ENCODE measurements at regions not wholly inside any gene's neighbourhood (a gene's known extent, or its start where the extent isn't known, plus 50 kb on each side); places are given as distances from the start of the nearest gene placed in this dataset.
"Not testable (repeated sequence)": the region's sequence is repeated elsewhere in the genome, so short reads cannot be mapped to it uniquely, and the experiment has no call there.

DNA sequence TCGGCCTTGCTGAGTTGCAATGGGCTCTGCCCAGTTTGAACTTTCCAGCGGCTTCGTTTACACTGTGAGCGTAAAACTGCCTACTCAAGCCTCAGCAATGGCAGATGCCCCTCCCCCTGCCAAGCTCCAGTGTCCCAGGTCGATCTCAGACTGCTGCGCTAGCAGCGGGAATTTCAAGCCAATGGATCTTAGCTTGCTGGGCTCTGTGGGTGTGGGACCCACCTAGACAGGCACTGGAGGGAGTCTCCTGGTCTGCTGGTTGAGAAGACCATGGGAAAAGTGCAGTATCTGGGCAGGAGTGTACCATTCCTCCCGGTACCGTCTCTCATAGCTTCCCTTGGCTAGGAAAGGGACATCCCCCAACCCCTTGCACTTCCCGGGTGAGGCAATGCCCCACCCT lies 88.2 kb downstream of the KLHL28 start:
- DNase-seq, result no peak

DNA sequence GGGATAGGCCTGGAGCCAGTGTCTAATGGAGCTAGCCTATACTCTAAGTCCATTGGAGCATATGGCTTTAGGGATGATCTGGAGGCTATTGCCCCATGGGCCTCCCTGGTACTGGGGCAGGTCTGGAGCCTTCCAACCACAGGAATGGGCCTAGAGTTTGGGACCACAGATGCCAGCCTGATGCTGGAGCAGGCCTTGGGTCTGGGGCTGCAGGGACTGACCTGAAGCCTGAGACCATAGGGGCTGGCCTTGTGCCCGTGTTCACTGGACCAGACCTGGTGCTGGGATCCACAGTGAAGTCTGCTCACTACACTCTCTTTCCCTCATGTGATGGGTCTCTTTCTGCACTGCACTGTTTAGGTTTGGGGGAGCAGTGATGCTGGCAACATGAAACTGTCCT lies 95.0 kb downstream of the KLHL28 start:
- no peak for DNase-seq

DNA sequence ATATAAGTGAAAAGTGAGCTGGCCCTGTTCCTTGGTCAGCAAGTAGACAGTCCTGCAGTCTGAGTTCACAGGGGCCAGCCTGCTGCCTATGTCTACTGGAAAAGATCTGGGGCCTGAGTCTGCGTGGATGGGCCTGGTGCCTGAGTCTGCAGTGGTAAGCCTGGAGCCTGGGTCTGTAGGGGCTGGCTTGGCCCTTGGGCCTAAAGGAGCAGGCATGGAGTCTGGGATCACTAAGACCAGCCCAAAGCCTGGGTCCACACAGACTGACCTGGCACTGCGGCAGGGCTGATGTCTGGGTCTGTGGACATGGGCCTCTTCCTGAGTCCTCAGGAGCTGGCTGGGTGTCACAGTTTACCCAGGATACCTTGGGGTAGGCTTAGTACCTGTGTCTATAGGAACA lies 95.4 kb downstream of the KLHL28 start:
- DNase-seq, result no peak

DNA sequence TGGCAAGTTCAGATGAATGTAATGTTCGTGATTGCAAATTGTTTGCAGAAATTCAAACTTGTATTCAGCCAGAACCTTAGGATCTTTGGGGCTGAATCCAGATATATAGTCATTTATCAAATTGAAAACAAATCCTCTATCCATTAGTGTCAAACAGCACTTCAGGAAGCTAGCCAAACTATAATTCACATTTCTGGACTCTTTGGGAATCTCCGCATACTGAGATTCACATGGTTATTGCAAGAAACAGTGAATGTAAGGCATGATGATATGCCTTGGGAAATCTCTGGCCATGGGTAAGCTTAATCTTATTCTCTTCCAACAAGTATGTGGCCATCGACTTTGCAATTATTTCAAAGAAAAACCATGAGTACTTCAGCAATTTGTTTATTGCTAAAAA lies 98.5 kb downstream of the KLHL28 start:
- DNase-seq, result no peak

DNA sequence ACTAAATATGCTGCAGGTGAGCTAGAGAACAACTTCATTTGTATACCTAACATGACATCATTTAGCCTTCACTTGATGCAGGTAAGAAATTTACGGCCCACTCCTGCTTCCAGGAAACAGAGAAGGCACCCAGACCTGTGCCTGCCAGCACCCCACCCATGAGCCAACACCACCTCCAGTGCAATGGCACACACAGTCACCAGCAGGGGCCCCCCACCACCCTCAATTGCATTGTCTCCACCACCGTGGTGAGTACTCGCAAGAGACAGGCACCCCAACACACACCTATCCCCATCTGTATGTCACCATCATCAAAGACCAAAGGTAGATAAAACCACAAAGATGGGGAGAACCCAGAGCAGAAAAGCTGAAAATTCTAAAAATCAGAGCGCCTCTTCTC lies 107.6 kb downstream of the KLHL28 start:
- DNase-seq, result no peak

DNA sequence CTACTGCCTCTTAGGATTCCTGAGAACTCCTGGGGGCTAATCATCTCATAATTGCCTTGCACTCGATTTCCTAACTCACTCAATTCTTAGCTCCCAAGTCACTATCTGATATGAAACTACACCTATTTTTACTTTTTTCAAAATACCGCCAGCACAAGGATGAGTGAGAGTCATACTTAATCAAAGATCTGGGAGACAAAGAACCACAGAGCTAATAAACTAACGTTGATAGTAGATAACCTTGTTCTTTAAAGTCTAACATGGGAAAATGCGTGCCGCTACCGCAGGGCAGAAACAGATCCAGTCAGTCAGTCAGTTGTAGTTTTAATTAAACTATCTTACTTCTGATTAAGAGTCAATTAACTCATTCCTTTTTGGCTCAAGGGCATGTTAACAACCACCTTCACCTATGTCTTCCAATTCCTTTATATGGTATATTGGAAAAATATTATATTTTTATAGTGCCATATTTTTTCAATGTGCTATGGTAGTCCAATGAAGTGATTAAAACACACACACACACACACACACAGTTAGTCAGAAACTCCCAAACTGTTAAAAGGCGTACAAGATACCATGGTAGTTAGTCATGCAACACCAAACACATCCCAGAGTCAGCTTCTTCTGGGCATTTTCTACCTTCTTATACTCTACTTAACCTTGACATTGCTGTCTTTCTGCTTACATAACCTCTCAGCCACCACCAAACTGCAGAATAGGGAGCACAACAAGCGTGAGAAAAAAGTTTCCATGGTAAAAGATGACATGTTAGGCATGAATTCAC lies 114.0 kb downstream of the KLHL28 start:
- DNase-seq, result no peak

DNA sequence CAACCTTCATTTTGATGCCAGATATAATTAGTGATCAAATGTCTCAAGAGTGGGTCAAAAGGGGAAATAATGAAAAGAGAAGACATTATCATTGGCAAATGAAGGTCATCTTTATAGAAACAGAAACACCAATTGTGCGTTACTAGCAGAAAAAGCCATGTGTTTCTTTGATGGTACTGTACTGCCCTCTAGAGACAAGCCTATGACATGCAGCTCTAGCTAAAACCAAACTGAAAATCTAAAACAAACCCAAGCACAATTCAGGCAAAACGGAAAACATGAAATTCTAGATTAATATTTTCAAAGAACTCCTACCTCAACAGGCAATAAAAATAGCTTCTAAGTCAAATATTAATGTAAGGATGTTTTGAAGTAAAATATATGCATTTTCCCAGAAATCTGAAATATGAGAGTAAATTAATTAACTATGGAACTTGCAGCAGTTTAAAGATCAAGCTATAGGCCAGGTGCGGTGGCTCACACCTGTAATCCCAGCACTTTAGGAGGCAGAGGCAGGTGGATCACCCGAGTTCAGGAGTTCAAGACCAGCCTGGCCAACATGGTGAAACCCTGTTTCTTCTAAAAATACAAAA lies 115.4 kb downstream of the KLHL28 start:
- DNase-seq, result peak; percentile 20 to 21

DNA sequence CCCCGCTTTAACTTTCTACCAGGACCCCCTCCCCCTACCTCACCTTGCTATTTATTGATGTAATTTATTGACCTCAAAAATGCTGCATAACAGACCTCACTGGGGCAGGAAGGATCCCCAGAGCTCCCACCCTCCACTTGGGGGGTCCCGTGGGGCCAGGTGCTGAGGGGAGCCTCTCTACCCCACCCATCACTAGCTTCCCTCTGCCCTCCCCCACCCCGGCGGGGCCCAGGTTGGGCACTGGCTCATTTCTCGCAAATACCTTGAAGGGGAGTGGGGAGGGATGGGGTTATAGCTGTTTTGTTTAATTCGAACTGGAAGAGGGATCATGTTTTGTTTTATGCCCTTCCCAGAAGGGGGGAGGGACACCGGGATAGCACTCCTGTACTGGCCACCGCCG lies 125.8 kb downstream of the KLHL28 start:
- DNase-seq, result not testable (repeated sequence)

DNA sequence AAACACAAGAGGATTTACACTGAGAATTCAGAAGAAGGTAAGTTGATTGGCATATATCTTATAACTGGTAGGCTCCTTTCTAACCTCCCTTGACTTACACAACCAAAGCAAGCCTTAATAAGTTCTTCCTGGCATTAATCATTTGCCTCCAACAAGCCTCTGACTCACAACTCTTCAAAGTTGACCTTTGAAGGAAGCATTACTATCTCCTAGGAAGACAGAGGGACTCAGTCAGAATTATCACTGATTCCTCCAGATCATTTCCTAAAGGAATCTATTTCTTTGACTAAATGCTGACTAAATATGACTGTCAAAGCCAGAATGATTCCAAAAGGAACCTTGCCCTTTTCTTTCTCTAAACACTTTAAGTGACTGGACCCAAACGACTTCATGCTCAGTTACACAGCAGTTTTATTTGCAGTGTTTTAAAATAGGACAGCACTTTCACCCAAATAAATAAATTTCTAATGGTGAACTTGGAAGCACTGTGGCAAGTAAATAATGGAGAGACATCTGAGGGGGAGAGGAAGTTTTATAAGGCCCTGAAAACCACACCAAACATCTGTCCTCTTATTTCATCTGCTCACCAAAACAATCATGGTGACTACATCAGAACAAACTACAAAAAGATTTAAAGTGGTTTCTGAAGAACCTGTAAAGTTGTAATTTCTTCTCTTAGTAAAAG lies 128.2 kb downstream of the KLHL28 start:
- DNase-seq, result no peak

DNA sequence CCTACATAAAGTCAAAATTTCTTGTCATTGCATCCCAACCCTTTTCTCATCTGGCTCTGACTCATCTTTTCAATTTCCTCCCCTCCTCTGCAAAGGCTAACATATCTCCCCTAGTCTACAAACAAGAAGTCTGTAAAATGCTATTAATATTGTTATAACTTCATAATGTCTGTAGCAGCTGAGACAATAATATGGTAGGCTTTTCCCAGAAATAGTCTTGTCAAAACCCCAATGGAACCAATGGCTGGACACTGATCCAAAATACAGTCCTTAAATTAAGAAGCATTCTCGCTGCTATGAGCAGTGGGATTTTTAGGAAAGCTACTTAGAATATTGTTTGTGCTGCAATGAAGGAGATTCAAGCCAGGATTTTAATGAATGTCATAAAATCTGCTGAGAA lies 131.4 kb downstream of the KLHL28 start:
- no peak for DNase-seq

DNA sequence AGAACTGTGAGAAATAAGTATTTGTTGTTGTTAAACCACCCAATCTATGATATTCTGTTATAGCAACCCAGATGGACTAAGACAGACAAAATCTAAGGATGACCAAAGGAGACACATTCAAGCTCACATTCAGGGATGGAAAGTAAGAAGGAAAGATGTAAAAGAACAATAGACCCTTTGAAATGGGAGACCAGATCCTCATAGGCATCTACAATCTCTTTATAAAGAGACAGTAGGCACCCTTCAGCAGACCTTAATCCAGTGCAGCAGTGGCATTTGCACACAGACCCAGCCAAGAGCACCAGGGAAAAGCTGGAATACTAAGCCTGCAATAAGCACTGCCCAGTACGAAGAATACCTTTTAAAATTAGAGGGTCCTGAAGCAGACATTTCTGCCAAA lies 132.7 kb downstream of the KLHL28 start:
- DNase-seq, result no peak

DNA sequence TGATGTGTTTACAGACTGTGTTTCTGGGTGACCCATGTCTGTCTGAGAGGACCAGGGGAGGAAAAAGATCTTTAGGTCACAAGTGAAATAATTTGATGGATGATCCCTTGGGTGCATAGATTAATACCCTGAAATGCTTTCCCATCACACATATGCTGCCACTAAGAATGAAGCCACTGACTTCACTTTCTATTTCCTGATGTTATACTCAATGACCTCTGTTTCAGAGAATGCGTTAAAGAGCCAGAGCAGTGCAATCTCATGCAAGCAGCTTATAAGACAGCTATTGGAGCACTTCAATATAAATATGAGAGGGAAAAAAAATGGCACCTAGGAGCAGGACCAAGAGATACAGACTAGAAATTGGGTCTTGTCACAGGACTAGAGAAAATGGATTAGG lies 133.7 kb downstream of the KLHL28 start:
- DNase-seq, result no peak

DNA sequence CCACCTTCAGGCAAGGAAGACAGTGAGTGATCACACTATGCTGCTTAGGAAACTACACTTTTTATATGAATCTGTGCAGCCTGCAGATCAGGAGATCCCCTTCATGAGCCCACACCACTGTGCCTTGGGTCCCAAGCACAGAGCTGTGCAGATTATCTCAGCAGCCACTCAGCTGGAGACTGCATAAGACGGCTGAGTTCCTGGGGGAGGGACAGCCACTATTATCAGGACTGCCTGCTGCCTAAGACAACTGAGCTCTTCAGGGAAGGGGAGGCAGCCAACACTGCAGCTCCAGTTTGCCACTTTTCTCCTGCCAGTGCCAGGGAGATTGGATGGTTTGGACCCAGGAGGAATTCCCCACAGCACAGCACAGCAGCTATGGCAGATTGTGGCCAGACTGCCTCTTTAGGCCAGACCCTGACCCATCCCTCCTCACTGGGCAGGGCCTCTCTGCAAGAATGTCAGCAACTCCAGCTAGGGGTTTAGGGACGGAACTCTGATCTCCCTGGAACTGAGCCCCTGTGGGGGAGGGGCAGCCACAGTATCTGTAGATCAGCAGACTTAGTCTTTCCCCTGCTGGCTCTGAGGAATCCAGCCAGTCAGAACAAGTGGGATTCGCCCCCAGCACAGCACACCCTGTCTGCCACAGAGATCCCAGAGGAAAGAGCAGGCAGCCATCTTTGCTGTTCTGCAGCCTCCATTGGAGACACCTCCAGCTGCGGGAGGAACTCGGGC lies 141.3 kb downstream of the KLHL28 start:
- DNase-seq, result no peak

DNA sequence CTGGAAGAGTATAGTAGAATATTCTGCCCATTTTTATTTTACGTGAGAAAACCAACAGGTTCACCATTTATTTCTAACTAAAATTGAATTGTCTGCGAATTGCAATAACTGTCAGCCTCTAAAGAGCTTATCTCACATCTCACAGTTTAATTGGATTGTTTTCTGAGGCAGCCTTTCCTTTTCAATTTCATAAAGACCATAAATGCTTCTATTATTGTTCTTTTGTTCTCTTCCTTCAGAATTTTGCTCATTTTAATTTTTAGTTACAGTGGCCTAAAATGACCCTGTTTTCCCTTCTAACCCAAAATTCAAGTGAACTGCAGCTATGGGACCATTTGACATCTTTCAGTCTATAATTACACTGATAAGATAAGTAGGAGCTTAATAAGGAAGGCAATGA lies 147.6 kb downstream of the KLHL28 start:
- DNase-seq, result no peak

DNA sequence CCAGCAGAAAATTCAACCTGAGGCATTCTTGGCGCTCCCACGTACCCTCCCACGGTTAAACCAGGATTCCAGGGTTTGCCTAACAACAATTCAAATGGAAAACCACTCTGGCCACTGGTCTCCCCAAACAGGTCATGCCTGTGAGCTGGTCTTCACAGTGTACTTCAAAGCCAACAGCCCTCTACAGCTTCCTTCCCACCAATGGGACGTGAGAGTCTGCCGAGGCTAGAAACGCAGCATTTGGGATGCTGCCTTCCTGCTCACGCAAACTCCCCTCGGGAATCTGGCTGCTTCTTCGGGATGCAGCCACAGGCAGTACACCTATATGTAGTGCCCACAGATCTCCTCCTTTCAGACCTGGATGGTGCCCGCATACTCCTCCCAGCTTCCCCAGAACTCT lies 149.1 kb downstream of the KLHL28 start:
- DNase-seq, result no peak

DNA sequence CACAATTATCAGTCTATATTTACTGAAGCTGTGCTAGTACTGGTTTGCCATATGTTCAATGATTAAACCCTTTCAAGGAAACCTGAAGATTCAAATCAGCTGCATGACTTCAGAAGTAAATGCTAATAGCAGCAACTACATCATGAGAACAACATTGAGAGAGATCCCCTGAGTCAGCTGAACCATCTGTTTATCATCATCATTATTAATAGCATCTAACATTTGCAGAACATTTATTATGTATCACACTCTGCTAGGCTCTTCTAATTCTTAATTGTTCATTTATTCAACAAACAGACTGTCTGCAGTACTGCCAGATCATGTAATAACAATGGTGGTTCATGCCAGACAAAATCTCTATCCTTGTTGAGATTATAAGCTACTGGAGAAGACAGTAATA lies 157.4 kb downstream of the KLHL28 start:
- no peak for DNase-seq

DNA sequence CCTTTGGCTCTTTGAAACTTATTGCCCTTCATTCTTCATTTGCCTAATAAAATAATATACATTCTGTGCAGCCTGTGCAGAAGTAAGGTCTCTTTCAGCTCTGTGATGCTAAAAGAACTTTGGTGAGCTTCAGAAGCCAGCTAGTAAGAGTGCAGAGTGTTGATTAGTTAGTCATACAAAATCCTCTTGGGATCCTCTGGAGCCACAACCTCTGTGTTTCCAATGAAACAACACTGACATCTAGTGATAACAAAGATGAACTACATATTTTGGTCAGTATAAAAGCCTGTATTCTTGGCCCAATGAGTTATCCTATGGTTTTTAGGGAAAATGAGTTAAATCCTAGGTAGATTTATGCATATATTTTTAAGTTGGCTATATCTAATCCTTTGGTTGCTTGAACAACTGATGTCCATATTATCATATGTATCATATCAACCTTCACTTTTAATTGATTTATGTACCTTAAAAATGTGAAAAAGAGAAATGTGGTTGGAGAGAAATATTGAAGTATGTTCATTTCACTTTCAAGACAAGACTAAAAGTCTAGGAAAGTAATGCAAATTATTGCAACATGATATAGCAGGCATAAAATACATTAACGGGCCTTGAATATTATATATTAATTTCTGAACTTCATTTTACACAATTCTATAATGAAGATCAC lies 158.4 kb downstream of the KLHL28 start:
- peak; percentile 24 to 30 for DNase-seq

DNA sequence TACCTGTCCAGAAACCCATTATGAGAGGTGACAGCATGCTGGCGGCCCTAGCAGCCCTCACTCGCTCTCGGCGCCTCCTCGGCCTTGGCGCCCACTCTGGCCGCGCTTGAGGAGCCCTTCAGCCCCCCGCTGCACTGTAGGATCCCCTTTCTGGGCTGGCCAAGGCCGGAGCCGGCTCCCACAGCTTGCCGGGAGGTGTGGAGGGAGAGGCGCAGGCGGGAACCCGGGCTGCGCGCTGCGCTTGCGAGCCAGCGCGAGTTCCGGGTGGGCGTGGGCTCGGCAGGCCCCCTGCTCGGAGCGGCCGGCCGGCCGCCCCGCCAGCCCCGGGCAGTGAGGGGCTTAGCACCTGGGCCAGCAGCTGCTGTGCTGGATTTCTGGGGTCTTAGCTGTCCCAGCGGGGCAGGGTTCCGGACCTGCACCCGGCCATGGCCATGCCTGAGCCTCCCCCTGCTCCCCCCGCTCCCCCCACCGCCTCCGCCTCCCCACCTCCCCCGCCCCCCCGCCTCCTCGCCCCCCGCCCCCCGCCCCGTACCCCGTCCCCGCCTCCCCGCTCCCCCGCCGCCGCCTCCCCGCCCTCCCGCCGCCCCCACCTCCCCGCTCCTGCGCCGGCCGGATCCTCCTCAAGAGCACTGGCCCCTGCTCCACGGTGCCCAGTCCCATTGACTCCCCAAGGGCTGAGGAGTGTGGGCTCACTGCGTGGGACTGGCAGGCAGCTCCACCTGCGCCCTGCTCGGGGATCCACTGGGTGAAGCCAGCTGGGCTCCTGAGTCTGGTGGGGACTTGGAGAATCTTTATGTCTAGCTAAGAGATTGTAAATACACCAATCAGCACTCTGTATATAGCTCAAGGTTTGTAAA lies 163.1 kb downstream of the KLHL28 start:
- DNase-seq, result no peak

DNA sequence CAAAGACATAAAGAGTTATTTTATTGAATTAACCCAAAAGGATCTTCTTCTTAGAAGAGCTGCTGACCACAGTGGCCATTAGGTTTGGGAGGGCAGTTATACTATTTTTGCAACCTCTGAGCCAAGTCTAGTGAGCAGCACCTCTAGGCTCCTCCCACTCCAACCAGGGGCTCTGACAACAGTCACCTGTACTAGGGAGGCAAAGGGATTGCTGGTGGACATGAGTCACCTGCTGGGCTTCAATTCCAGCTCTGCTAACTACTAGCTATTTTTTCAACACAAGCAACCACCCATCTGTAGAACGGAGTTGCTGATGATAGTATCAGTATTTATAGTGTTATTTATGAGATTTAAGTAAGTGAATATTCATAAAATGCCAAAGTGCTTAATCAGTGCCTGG lies 166.0 kb downstream of the KLHL28 start:
- no peak for DNase-seq

DNA sequence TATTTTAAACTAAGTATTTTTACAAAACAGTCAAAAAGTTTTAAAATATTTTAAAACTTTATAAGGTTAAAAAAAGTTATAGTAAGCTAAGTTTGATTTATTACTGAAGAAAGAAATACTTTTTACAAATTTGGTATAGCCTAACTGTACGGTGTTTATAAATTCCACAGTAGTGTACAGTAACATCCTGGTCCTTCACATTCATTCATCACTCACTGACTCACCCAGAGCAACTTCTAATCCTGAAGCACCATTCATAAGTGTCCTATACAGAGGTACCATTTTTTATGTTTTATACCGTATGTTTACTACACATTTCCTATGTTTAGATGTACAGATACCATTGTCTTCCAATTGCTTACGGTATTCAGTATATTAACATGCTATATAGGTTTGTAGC lies 170.0 kb downstream of the KLHL28 start:
- no peak for DNase-seq

DNA sequence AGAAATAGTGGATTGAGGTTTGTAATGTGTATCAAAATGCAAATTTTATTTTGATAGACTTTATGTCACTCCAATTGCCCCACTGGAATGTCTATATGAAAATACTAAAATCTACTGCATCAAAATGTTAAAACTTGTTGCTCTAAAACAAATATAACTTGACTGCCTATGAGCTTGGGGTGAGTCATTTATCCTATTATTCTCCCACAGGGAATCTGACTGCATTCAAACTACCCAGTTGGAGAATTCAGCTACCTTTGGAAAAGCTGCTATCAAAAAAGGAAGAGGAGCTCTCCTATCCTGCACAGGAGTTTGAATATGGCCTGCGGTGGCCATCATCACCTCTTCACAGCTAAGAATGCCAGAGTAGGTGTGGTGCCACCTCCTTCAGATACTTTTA lies 173.1 kb downstream of the KLHL28 start:
- DNase-seq, result no peak

DNA sequence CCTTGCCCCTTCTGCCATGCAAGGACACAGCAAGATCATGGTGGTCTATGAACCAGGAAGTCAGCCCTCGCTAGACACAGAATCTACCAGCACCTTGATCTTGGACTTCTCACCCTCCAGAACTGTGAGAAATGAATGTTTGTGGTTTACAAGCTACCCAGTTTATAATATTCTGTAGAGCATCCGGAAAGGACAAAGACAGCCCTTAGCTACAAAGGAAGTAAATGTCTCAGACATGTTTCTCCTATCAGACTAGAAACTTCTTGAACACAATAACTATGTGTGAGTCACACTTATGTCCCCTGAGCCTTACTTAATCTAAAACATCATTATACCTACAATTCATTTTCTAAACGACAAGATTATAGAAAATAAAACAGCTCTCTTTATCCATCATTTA lies 176.7 kb downstream of the KLHL28 start:
- no peak for DNase-seq
